ENCODE measurements at regions not wholly inside any gene's neighbourhood (a gene's known extent, or its start where the extent isn't known, plus 50 kb on each side); places are given as distances from the start of the nearest gene placed in this dataset.

GRCh38 chr15:31752065-31752762 is 278.1 kb upstream of the CHRNA7 start:
- Mint-ChIP-seq H3K27me3 (no peaks in the 10 kb centered on the region), H3K9me3 (ENCODE audit: low read depth) (no peaks in the 10 kb centered on the region), H3K4me3 (ENCODE audit: low read depth) (no peak overlapping the region), H3K27ac (no peak overlapping the region), H3K4me1 (ENCODE audit: low read depth) (no peaks in the 10 kb centered on the region), H3K36me3 (ENCODE audit: insufficient read depth) (no peaks in the 10 kb centered on the region)
- no peak for DNase-seq (ENCODE audit: low spot score, unreplicated experiment)
- TF ChIP-seq CTCF (IDR thresholded peaks at IDR 0.05; ENCODE audit: unreplicated experiment) = no peak

GRCh38 chr15:31752905-31753304 is 277.4 kb upstream of the CHRNA7 start:
- no peak for DNase-seq (ENCODE audit: low spot score, unreplicated experiment)
- H3K27ac Mint-ChIP-seq = no peak overlapping the region
- H3K9me3 Mint-ChIP-seq (ENCODE audit: low read depth) = no peaks in the 10 kb centered on the region

GRCh38 chr15:31758126-31758525 is 272.2 kb upstream of the CHRNA7 start:
- no peak for TF ChIP-seq CTCF (IDR thresholded peaks at IDR 0.05; ENCODE audit: unreplicated experiment)
- no peak overlapping the region for H3K4me3 Mint-ChIP-seq (ENCODE audit: low read depth)
- H3K27ac Mint-ChIP-seq = no peak overlapping the region
- peaks cover 3% of the 10 kb centered on the region for H3K4me1 Mint-ChIP-seq (ENCODE audit: low read depth)
- DNase-seq (ENCODE audit: low spot score, unreplicated experiment) = no peak
- no peaks in the 10 kb centered on the region for H3K9me3 Mint-ChIP-seq (ENCODE audit: low read depth)
- no peaks in the 10 kb centered on the region for H3K36me3 Mint-ChIP-seq (ENCODE audit: insufficient read depth)
- H3K27me3 Mint-ChIP-seq = no peaks in the 10 kb centered on the region

More at GRCh38 chr15:31752905-31753304, 277.4 kb upstream of the CHRNA7 start:
- H3K4me3 Mint-ChIP-seq (ENCODE audit: low read depth) = no peak overlapping the region
- no peaks in the 10 kb centered on the region for H3K36me3 Mint-ChIP-seq (ENCODE audit: insufficient read depth)
- no peaks in the 10 kb centered on the region for H3K27me3 Mint-ChIP-seq
- H3K4me1 Mint-ChIP-seq (ENCODE audit: low read depth) = no peaks in the 10 kb centered on the region
- TF ChIP-seq CTCF (IDR thresholded peaks at IDR 0.05; ENCODE audit: unreplicated experiment) = no peak

- DNase-seq (ENCODE audit: low spot score, unreplicated experiment) = no peak
- no peak overlapping the region for H3K27ac Mint-ChIP-seq
- no peaks in the 10 kb centered on the region for H3K27me3 Mint-ChIP-seq
- H3K36me3 Mint-ChIP-seq (ENCODE audit: insufficient read depth) = no peaks in the 10 kb centered on the region
- no peaks in the 10 kb centered on the region for H3K4me1 Mint-ChIP-seq (ENCODE audit: low read depth)
- TF ChIP-seq CTCF (IDR thresholded peaks at IDR 0.05; ENCODE audit: unreplicated experiment) = no peak
- no peaks in the 10 kb centered on the region for H3K9me3 Mint-ChIP-seq (ENCODE audit: low read depth)
- H3K4me3 Mint-ChIP-seq (ENCODE audit: low read depth) = no peak overlapping the region
Measured at GRCh38 chr15:31768055-31768454, 262.3 kb upstream of the CHRNA7 start.

GRCh38 chr15:31774045-31774444 is 256.3 kb upstream of the CHRNA7 start:
- Mint-ChIP-seq H3K9me3 (ENCODE audit: low read depth) (no peaks in the 10 kb centered on the region), H3K4me1 (ENCODE audit: low read depth) (no peaks in the 10 kb centered on the region), H3K4me3 (ENCODE audit: low read depth) (no peak overlapping the region), H3K27ac (no peak overlapping the region), H3K36me3 (ENCODE audit: insufficient read depth) (no peaks in the 10 kb centered on the region), H3K27me3 (no peaks in the 10 kb centered on the region)
- no peak for TF ChIP-seq CTCF (IDR thresholded peaks at IDR 0.05; ENCODE audit: unreplicated experiment)
- DNase-seq (ENCODE audit: low spot score, unreplicated experiment) = no peak

All from progenitor cell of endocrine pancreas (in vitro differentiated cells).